ENCODE measurements at regions not wholly inside any gene's neighbourhood (a gene's known extent, or its start where the extent isn't known, plus 50 kb on each side); places are given as distances from the start of the nearest gene placed in this dataset.
"Not testable (repeated sequence)": the region's sequence is repeated elsewhere in the genome, so short reads cannot be mapped to it uniquely, and the experiment has no call there.

DNA sequence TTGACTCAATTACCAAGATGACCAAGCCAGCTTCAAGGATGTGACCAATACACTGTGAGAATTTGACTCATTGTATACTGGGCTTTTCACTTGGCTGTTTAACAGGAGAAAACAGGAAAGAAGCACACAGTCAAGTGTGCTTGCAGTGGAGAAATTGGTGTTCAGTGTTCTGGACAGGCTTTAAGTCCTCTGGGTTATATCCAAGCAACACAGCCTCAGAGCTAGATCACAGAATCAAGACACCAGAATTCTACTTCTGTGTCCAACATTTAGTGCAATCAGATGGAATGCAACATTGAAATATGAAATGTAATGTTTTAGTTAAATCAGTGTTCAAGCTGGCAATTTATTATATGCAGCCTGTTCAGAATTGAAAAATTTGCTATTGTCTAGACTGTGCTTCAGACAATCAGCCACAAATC is 694.4 kb downstream of the LTN1 start:
- DNase-seq: no peak

DNA sequence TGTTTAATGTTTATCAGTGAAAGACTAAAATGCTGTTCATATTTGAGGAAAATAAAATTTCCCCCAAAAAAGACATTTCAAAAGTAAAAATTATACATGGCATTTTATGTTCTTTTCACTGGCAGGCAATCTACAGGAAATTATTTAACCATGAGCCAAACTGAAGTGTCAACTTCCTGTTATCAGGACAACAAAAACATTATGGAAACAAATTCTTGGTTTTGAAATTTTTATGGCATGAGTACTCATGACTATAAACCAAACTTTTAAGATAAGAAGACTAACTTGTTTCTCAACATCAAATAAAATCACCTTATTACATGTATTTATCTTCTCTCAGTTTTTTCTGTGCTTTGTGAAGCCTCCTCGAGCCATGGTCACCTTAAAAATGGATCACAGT is 698.6 kb downstream of the LTN1 start:
- no peak for DNase-seq

DNA sequence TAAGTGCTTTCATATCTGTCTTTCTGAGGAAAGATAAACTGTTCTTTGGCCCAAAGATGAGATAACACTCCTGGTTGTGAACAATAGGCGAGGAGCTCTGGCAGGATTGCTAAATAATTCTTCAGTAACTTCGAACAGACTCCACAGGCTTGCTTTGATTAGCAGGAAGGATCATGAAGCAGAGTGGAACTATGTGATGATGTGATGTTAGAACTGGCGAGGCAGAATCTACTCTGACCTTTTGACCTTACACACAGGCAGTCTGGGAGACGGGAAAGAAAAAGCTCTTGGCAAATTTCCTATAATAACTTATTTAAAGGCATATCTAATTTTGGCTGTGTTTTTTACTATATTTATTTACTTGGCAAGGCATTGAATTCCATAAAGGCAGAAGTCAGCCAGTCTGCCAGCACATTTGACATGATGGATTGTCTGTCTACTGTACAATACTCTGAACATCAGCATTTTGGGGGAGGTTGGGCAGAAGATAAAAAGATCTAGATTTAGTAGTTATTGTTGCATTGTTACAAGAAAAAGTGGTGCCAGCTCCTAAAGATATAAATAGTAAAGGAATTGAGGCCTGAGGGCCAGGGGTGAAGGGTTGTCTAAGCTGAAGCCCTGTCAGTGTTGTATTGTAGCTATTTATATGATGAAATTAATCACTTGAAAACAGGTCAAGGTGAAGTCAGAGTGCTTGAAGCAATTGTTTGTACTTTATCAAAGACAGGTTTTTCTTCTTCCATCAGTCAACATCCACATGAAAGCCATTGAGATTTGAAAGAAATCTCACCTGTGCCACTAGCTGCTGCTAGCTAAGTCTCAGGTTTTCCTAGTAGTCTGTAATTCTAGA is 708.8 kb downstream of the LTN1 start:
- no peak for DNase-seq

DNA sequence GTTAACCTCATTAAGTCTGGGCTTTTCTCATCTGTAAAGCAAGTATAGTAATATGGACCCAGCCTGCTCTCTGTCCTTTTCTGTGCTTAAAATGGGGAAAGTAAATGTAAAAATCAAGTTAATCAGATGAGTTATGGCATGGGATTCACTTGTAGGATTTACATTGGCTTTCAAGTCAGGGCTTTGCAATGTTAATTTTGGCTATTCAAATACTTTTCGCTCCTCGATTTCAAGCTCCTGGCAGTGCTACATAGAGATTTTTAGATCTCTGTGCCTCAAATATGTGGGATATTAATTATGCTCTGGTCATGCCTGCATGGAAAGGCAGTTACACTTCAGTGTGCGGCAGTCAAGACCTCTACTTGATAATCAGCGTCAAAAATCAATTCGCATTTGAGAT is 709.8 kb downstream of the LTN1 start:
- DNase-seq: no peak

DNA sequence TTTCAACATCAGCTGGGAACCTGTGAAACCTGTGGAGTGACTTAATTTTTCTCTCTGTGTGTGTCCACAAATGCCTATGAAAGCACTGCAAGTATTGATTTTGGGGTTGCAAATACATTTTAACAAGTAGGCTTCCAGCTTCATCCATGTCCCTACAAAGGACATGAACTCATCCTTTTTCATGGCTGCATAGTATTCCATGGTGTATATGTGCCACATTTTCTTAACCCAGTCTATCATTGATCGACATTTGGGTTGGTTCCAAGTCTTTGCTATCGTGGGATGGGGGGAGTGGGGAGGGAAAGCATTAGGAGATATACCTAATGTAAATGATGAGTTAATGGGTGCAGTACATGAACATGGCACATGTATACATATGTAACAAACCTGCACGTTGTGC is 711.3 kb downstream of the LTN1 start:
- not testable (repeated sequence) for DNase-seq

DNA sequence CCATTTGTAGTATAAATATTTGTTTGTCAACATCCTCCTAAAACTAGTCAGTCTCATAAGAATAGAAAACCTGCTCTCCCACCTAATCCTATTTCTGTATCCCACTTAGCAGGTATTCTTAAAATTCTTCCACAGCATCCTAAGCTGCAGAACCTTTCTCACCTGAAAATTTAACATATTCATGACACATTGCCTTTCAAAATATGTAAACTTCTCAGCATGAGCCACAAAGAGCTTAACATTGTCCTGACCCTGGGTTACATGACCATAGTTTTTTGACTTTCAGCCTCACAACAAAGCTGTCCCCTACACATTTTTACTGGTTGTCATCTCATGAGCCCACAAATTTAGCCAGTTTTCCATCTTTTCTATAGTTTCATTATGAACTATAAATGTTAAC is 712.1 kb downstream of the LTN1 start:
- DNase-seq: no peak

DNA sequence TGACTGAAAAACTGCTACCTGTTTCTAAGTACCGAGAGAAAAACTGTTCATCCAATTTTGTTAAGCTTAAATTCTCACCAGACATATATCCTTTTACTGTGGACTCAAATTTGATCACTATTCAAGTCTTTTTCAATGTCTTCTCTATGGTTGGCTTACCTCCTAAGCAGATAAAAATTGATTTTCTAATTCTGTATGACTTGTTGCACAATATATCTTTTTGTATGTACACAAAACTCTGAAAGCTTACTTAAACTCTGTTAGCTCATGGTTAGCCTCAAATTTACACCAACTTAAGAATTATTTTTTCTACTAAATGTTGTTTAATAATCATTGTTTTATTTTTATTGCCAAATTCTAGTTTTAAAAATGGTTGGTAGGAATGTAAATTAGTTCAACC is 715.4 kb downstream of the LTN1 start:
- DNase-seq: no peak

DNA sequence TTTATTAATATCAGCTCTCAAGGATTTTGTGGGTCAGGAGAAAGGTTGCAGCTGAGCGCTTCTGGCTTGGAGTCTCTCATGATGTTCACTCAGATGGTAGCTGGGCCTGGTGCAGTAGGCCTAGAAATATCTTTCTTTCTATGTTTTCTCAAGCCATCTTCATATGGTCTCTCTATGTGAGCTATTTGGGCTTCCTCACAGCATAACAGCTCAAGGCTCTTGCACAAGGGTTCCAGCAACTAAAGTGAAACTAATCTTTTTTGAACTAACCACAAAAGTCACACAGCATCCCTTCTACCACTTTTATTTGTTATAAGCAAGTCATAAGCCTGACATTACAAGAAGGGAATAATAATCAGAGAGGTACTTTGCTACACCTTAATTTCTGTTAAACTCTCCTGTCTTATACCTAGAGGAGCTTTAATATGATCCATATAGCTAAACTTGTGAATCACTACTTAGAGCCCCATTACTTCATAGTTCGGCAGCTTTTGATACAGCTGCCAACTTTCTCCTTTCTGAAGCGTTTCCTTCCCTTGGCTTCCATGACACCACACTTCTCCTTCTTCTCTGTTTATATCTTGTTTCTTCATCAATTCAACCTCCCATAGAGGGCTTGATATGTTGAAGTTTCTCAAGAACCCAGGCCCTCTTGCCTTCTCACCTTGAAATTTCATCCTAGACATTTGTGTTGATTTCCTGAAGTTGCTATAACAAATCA is 720.2 kb downstream of the LTN1 start:
- DNase-seq: no peak

DNA sequence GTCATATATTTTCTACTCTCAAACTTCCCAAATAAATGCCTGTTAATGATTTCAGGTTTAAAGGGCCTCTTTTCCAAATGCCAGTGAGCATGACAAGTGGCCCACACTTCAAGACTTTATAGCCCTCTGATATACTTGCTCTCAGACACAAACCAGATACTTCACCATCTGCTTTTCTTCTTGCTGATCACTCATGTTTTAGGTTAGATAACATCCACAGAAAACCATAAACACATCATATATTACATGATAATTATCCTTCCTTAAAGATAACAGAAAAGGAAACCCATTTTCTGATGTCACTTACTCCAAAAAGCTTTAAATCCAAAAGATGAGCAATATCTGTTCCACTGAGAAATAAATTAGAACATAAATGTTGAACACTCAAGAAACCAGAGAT is 723.5 kb downstream of the LTN1 start:
- no peak for DNase-seq

DNA sequence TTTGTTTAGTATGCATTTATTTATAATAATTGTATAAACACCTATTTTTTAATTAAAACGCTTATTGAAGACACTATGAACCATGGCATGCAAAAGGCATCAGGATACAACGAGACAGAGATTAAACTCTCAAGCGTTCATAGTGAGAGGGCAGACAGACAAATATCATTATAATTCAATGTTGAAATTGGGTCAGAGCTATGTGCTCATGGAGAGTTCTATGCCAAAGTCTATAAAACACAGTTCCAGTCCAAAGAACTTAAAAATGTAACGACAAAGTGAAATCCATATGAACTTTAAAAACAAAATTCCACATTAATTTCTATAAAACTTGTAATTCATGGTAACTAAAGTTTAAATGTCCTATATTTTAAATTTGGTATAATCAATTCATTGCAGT is 724.0 kb downstream of the LTN1 start:
- no peak for DNase-seq

DNA sequence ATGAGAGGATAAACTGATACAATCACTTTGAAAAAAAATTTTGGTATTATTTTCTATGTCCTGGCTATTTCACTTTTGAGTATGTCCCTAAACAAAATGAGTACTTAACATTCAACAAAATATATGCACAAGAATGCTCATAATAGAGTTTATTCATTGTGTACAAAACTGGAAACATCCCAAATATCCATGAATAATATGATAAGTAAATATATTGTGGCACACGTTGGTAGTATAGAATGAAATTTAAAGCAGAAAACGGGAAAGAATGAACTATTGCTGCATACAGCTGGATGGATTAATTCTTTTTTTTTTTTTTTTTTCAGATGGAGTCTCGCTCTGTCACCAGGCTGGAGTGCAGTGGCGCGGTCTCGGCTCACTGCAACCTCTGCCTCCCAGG is 725.2 kb downstream of the LTN1 start:
- DNase-seq: no peak

DNA sequence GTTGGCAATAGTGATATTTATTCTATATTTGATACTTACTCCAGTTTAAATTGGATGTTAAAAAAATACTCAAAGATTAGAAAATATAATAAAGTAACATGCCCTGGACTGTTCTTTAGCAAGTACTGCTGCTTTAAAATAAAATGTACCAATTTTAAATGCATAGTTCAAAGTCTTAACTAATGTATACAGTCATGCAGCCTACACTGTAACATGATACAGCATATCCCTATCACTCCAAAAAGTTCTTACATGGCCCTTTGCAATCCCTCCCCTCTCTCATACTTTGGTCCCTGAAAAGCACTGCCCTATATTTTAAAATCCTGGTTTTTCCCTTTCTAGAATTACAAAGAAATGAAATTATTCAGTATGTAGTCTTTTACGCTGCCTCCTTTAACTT is 726.6 kb downstream of the LTN1 start:
- DNase-seq: no peak

DNA sequence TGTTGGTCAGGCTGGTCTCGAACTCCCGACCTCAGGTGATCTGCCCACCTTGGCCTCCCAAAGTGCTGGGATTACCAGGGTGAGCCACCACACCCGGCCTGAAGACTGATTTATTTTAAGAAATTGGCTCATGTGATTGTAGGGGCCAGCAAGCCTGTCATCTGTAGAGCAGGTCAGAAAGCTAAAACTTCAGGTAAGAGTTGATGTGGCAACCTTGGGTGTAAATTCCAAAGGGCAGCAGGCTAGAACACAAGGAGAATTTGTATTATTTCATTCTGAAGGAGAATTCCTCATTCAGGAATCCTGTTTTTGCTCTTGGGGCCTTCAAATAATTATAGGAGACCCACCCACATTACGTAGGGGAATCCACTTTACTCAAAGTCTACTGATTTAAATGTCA is 728.7 kb downstream of the LTN1 start:
- no peak for DNase-seq

DNA sequence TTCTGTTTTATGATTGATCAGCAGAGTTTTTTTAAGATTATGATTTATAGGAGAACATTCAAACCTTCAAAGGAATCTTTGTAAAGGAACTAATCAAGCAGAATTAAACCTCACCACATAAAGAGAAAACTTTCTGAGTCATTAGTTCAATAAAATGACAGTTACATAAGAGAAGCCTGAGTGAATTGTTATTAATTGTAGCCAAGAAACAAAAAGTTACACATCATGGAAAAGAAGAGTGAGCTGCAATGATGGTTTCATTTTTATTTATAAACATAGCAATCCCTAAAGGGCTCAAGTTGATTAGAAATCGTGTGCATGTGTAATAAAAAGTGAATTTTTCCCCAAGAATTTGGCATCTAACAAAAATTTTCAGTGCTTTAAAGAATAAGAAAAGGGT is 731.4 kb downstream of the LTN1 start:
- no peak for DNase-seq

DNA sequence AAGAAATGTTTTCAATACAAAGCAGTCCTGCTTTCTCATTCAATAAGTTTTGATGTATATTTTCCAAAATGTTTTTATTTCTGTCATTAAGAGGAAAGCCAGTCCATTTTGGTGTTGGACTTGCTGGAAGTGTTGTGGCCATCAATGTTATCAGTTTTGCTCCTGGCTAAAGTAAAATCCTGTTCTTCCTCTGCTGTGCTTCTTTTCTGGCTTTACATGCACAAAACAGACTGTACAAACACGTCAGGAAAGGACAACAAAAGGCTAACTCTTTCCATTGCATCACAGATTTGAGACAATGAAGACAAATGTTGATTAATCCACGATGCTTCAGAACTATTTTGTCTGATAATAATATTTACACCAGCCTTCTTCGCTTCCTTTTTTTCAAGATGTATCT is 735.4 kb downstream of the LTN1 start:
- no peak for DNase-seq

DNA sequence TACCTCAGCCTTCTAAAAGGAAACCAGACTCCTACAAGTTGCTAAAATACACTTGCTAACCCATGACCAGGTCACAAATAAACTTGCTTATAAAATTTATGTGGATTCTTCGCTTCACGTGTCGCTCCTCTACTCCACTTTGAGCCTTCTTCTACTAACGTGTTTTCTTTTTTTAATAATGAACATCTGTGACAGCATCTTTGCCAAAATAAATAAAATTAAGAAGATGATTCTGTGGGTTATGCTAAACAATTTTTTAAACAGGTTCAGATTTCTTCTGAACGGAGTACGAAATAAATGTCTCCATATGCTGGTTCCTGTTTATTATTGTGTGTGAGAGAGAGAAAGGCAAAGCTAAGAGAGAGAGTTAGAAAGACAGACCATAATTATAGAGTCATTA is 735.8 kb downstream of the LTN1 start:
- DNase-seq: no peak

DNA sequence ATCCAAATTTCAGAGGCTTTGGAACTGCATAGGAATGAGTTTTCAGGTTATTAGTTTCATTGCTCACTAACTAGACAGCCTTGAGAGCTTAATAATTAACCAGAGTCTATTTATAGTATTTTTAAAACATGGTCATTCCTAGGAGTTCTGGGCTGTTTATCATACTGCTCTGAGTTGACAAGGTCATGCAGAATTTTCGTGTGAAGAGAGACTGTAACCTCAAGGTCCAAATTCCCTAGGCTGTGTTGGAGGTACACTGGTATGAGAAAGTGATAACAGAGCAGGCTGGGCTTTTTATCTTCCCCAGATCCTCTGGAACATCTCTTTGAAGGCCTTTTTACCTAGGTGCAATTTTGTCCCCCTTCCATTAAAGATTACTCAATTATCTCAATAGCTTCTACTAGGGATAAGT is 736.3 kb downstream of the LTN1 start:
- no peak for DNase-seq

DNA sequence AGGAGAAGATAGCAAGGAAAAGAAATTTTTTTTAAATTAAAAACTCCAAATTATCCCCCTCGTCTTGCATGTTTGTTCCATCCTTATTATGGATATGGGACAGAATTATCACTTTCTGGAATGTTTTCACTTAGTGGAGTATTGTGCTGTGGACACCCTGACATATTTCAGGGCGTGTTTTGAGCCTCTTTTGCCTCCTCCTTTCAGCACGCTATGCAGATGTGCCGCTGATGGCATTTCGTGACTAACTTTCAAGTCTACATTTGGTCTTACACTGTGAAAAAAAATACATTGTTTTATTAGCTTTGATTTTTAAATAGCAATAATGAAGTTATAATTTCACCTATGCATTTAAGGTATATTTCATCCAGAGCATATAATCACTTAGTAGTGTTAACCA is 738.7 kb downstream of the LTN1 start:
- no peak for DNase-seq

DNA sequence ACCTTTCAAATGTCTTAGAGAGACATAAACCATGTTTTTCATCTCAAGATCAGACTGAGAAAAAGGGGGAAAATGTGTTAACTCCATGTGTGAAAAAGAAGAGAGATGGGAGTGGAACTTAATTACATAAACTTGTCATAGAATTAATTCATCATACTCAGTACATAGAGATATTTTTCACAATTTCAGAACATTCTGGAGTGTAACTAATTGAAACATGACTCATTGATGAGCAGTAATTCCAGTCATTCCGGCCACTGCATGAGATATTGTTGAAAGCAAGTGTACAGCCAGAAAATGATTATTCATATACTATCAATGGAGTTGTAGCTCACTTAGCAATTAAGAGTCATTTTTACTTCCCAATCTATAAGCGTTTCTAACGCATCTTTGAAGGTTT is 739.3 kb downstream of the LTN1 start:
- DNase-seq: no peak

DNA sequence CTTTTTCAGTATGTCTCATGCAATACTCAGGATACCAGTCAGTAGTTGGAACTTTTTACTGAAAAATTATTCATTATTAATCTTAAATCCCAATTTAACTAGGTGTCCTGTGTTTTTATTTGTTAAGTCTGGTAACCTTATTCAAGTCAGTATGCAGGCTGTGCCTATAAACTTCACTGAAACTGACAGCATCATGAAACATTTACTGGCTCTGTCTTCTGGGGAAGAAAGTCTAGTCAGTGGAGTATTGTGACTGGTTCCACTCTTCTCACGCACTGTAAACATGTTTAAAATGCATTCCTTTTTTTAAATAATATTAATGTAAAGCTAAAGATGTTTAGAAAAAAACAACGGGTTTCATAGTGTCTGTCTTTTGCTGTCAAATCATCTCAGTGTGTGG is 739.7 kb downstream of the LTN1 start:
- DNase-seq: no peak

DNA sequence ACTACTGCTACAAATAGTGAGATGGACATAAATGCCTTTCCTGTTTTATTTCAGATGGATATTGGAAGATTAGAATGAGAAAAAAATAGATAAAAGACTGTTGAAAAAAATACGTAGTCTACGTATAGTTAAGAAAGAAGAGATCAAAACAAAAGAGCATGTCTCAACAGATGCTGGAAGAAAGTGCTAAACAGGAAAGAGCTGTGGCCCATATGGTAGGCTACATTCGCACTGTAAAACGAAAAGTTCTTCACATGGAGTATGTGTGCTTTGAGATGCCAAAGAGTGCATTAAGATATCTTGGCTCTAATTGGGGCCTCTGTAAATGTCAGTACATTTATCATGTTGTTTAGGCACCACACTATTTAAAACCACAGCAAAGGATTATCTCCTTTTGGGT is 741.7 kb downstream of the LTN1 start:
- no peak for DNase-seq

DNA sequence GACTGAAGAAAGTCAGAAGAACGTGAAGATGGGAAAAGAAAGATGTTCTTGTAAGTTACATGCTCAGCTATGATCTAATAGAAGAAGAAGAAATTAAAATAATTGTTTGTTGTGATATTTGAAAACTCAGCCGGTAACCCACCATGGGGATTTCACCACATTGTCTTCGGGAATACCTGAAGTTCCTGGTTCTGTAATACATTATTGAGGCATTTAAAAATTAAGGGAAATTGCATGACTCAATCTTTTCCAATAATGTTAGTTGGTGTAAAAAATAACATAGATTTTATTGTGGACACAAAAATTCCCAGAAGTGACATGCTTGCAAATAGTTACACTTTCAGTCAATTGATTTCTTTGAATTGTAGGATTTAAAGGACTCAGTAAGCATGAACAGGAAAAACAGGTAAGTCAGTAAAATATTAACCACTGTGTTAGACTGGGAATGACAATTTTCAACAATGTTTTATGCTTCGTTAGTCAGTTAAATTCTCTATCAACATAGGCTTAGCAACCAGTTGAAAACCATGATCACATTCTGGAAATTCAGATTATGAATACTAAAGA is 745.1 kb downstream of the LTN1 start:
- no peak for DNase-seq

DNA sequence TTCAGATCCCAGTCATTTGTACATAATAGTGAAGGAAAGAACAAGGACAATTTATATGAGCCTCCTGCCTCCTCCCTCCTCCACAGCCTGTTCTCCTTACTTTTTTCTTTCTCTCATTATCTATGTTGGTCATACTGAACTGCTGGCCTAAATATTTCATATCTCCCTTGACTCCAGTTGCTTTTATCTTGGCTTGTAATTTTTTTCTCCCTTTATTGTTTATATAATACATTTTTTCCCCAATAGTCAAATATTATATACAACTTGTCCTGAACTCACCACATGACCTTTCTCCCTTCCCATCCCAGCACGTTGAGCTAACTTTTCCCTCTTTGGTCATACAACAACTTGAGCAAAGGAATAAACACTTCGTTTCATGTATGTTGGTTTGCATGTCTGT is 752.1 kb downstream of the LTN1 start:
- DNase-seq: no peak
